GM12878 (cell line): ENCODE measurements at regions not wholly inside any gene's neighbourhood (a gene's known extent, or its start where the extent isn't known, plus 50 kb on each side); places are given as distances from the start of the nearest gene placed in this dataset.

Experiments used
- ATAC-seq: fragments of 200-7000 bp; cut with Tn5 transposase; 3 replicates; pipeline ENCODE4 v1.9.1; 2020; ENCODE audit warnings: mild to moderate bottlenecking, moderate library complexity
- BruUV-seq: library from RNA; stranded (reverse); fragments of 400-500 nt; replicated peaks from 2 replicates; lab custom pipeline; 2021; lab: Mats Ljungman, UMichigan
- CTCF ChIA-PET: fragments of 300-600 bp; sonication (Branson Sonifier 250); formaldehyde crosslinking; extraction: SDS; loops from one replicate; lab custom pipeline; 2021; ENCODE audit warnings: inconsistent platforms; lab: Yijun Ruan, JAX
- POLR2A ChIA-PET: fragments of 350-600 bp; formaldehyde crosslinking; extraction: SDS; loops from one replicate; lab custom pipeline; 2021; ENCODE audit warnings: inconsistent platforms; lab: Charles Lee
- RAD21 ChIA-PET: fragments of 300-600 bp; sonication (Branson Sonifier 250); formaldehyde crosslinking; loops from one replicate; lab custom pipeline; 2023; ENCODE audit warnings: antibody characterized with exemption; ENCODE audit not compliant: unreplicated experiment; lab: Charles Lee
- SMC1A ChIA-PET: fragments of 300-600 bp; sonication (Branson Sonifier 250); formaldehyde crosslinking; loops from one replicate; lab custom pipeline; 2023; ENCODE audit not compliant: unreplicated experiment, uncharacterized antibody; lab: Charles Lee
- DNase-seq: peaks from one replicate; pipeline ENCODE4 v3.0.0-alpha.2; 2011; ENCODE audit warnings: low read depth, low spot score
- FAIRE-seq: peaks from 3 replicates; lab custom pipeline; 2011; peaks lifted over from hg19 to GRCh38; lab: Jason Lieb, UNC
- H2AFZ ChIP-seq: 2 replicates; pipeline ENCODE4 v1.6.0; 2011; ENCODE audit warnings: low read depth, low read length, control low read depth; ENCODE audit not compliant: control insufficient read depth
- H3K27ac ChIP-seq: 2 replicates; pipeline ENCODE4 v1.5.1; 2011; ENCODE audit warnings: control low read depth; ENCODE audit not compliant: control insufficient read depth, insufficient read depth
- H3K27me3 ChIP-seq, 2 experiments: replicated peaks in 1 of 2; 2 replicates each; pipeline versions ENCODE4 v1.6.0 to v1.6.1; 2011; ENCODE audit warnings: low read length in 1 of 2; ENCODE audit not compliant: control insufficient read depth in 2 of 2, insufficient read depth in 2 of 2
- H3K36me3 ChIP-seq, 2 experiments: 2 replicates each; pipeline ENCODE4 v1.5.1; 2011; ENCODE audit warnings: low read length in 1 of 2; ENCODE audit not compliant: control insufficient read depth in 2 of 2, insufficient read depth in 2 of 2
- H3K4me1 ChIP-seq: 2 replicates; pipeline ENCODE4 v1.6.1; 2011; ENCODE audit warnings: mild to moderate bottlenecking, low read length, moderate library complexity, mixed read lengths; ENCODE audit not compliant: control insufficient read depth, insufficient read depth
- H3K4me2 ChIP-seq: 2 replicates; pipeline ENCODE4 v1.6.0; 2011; ENCODE audit warnings: control low read depth; ENCODE audit not compliant: control insufficient read depth, insufficient read depth
- H3K4me3 ChIP-seq: fragments of 200-600 bp; sonication (generic); 2 replicates; pipeline ENCODE4 v1.5.1; 2016
- H3K79me2 ChIP-seq: 2 replicates; pipeline ENCODE4 v1.6.0; 2011; ENCODE audit warnings: low read length; ENCODE audit not compliant: control insufficient read depth, insufficient read depth
- H3K9ac ChIP-seq: 2 replicates; pipeline ENCODE4 v1.8.0; 2011; ENCODE audit warnings: low read length, control low read depth, mixed read lengths; ENCODE audit not compliant: control insufficient read depth, insufficient read depth
- H3K9me3 ChIP-seq: replicated peaks from 3 replicates; pipeline ENCODE4 v1.5.1; 2011; ENCODE audit warnings: mild to moderate bottlenecking, low read length; ENCODE audit not compliant: control insufficient read depth, insufficient read depth
- H4K20me1 ChIP-seq: 2 replicates; pipeline ENCODE4 v1.6.0; 2011; ENCODE audit not compliant: control insufficient read depth, insufficient read depth
- ASH2L ChIP-seq: fragments of 300-600, 200-600 bp; sonication (generic); IDR thresholded peaks from 2 replicates; pipeline ENCODE4 v1.6.1; 2017; ENCODE audit warnings: low read depth, mild to moderate bottlenecking, borderline replicate concordance
- BCL11A ChIP-seq: IDR thresholded peaks from 2 replicates; pipeline ENCODE4 v1.6.1; 2011; ENCODE audit warnings: low read depth, low read length
- ETV6 ChIP-seq, 2 experiments: fragments of 450-650 bp in 1 of 2; IDR thresholded peaks in 1 of 2; conservative IDR thresholded peaks in 1 of 2; 2 replicates each; pipeline ENCODE4 v1.6.1; 2014; ENCODE audit warnings: antibody characterized with exemption in 1 of 2, borderline replicate concordance in 1 of 2, low read depth in 1 of 2, mild to moderate bottlenecking in 1 of 2, moderate library complexity in 1 of 2
- EZH2 ChIP-seq: IDR thresholded peaks from 2 replicates; pipeline ENCODE4 v1.6.1; 2012; ENCODE audit warnings: low read depth, mild to moderate bottlenecking, control low read depth, inconsistent platforms, low read length, borderline replicate concordance; ENCODE audit not compliant: control insufficient read depth
- FOS ChIP-seq: IDR thresholded peaks from 3 replicates; pipeline ENCODE4 v1.6.1; 2011; ENCODE audit warnings: borderline replicate concordance; ENCODE audit not compliant: insufficient read length; ENCODE audit errors: extremely low read depth
- IKZF2 ChIP-seq, 2 experiments: fragments of 450-650 bp; IDR thresholded peaks; 2 replicates each; pipeline ENCODE4 v1.6.1; 2017; ENCODE audit warnings: mild to moderate bottlenecking in 2 of 2, moderate library complexity in 2 of 2
- IRF4 ChIP-seq: IDR thresholded peaks from 2 replicates; pipeline ENCODE4 v1.6.1; 2011; ENCODE audit warnings: low read depth, low read length
- NBN ChIP-seq: fragments of 450-650 bp; IDR thresholded peaks from 2 replicates; pipeline ENCODE4 v1.6.1; 2016
- NFYA ChIP-seq: IDR thresholded peaks from 2 replicates; pipeline ENCODE4 v1.6.1; 2011; ENCODE audit warnings: low read depth, mild to moderate bottlenecking, low read length, improper control_type of control experiment, borderline replicate concordance
- TAF1 ChIP-seq: IDR thresholded peaks from 2 replicates; pipeline ENCODE4 v1.6.1; 2011; ENCODE audit warnings: mild to moderate bottlenecking, low read depth, low read length, borderline replicate concordance
- TCF12 ChIP-seq: IDR thresholded peaks from 2 replicates; pipeline ENCODE4 v1.6.1; 2011; ENCODE audit warnings: low read depth, mild to moderate bottlenecking, low read length
- WGBS: methylation state at CpG from one replicate; pipeline ENCODE4 v1.1.6; 2016; ENCODE audit warnings: low lambda C conversion rate; ENCODE audit not compliant: insufficient replicate concordance, insufficient coverage; ENCODE audit errors: missing lambda C conversion rate; 5-methylcytosine and 5-hydroxymethylcytosine counted together
- in situ Hi-C: fragments of 300-500 bp; cut with MboI; formaldehyde crosslinking; loops from 9 replicates; pipeline ENCODE4 v1.14.3; 2018; ENCODE audit warnings: mixed read lengths
- intact Hi-C: fragments of 100-400 bp; cut with micrococcal nuclease; formaldehyde crosslinking; loops from one replicate; pipeline ENCODE4 v1.14.2; 2022; ENCODE audit not compliant: unreplicated experiment
- TF ChIP-seq, protein P1 (sequence below): fragments of 450-650 bp; IDR thresholded peaks from 2 replicates; pipeline ENCODE4 v1.6.1; 2016; ENCODE audit warnings: mild to moderate bottlenecking
- TF ChIP-seq, protein P2 (sequence below): fragments of 450-650 bp; IDR thresholded peaks from 2 replicates; pipeline ENCODE4 v1.6.1; 2017; ENCODE audit warnings: mild to moderate bottlenecking
- TF ChIP-seq, protein P3 (sequence below): fragments of 450-650 bp; IDR thresholded peaks from 2 replicates; pipeline ENCODE4 v1.6.1; 2018; ENCODE audit warnings: borderline replicate concordance, mild to moderate bottlenecking; ENCODE audit not compliant: partially characterized antibody
- TF ChIP-seq, protein P4 (sequence below): fragments of 450-650 bp; IDR thresholded peaks from 2 replicates; pipeline ENCODE4 v1.6.1; 2017; ENCODE audit warnings: mild to moderate bottlenecking, low read depth, inconsistent platforms; ENCODE audit not compliant: poor library complexity, severe bottlenecking
- TF ChIP-seq, protein P5 (sequence below): IDR thresholded peaks from 2 replicates; pipeline ENCODE4 v1.6.1; 2011; ENCODE audit warnings: mild to moderate bottlenecking, low read depth, low read length, moderate library complexity; ENCODE audit not compliant: insufficient replicate concordance

DNA sequence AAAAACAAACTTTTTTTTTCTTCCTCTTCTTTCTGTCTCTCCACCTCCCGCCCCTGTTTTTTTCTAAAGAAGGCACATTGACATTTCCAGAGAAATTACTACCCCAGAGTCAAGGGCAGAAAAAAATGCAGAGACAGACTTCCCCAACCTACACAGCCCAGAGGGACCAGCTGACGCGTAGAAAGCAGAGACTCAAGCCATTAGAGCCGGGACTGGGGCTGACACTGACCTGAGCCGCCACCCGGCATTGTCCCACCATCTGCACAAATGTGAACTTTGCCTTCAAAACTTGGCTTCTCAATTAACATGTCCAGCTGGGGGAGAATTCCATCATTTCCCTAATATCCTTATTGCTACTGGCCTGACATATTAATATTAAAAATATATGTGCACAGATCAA lies 385.6 kb downstream of the NR2F2 start:
- no peak for ATAC-seq
- Histone ChIP-seq H3K27me3 (no peaks in the 10 kb centered on the region), H3K4me3 (no peak overlapping the region), H3K36me3 (no peaks in the 10 kb centered on the region), H3K9ac (no peak overlapping the region), H2AFZ (no peak overlapping the region), H4K20me1 (no peaks in the 10 kb centered on the region), H3K79me2 (no peaks in the 10 kb centered on the region), H3K4me1 (no peaks in the 10 kb centered on the region), H3K9me3 (no peaks in the 10 kb centered on the region), H3K4me2 (no peak overlapping the region), H3K27ac (no peak overlapping the region)
- intact Hi-C loops (no loop called here), in situ Hi-C loops (no loop called here)
- ChIA-PET RAD21 (no interaction called here), POLR2A (interaction anchor here (0.9 kb wide), 1 partner anchor 51 kb away, joined by 3 read pairs; no protein-coding TSS in a partner anchor), SMC1A (no interaction called here), CTCF (interaction anchor here (2.0 to 2.1 kb wide), 2 partner anchors 9 to 14 kb away, joined by 5 to 6 read pairs; no protein-coding TSS in a partner anchor)
- no peak for DNase-seq
- WGBS: 37% methylated on average over 6 of the region's 6 CpGs
- FAIRE-seq: no peak
- BruUV-seq: no TSS peak
- TF ChIP-seq, protein P1, sequence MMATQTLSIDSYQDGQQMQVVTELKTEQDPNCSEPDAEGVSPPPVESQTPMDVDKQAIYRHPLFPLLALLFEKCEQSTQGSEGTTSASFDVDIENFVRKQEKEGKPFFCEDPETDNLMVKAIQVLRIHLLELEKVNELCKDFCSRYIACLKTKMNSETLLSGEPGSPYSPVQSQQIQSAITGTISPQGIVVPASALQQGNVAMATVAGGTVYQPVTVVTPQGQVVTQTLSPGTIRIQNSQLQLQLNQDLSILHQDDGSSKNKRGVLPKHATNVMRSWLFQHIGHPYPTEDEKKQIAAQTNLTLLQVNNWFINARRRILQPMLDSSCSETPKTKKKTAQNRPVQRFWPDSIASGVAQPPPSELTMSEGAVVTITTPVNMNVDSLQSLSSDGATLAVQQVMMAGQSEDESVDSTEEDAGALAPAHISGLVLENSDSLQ: no peak
- TF ChIP-seq NFYA (no peak), ASH2L (no peak), ETV6 (conservative IDR thresholded peaks at IDR 0.05 in 1 of 2, IDR thresholded peaks at IDR 0.05 in 1 of 2; ENCODE audit: borderline replicate concordance in 1 of 2, low read depth in 1 of 2) (no peak), IRF4 (no peak), BCL11A (no peak), TAF1 (no peak), FOS (no peak), EZH2 (no peak), NBN (no peak), IKZF2 (IDR thresholded peaks at IDR 0.05) (no peak), TCF12 (no peak)
- TF ChIP-seq, protein P2, sequence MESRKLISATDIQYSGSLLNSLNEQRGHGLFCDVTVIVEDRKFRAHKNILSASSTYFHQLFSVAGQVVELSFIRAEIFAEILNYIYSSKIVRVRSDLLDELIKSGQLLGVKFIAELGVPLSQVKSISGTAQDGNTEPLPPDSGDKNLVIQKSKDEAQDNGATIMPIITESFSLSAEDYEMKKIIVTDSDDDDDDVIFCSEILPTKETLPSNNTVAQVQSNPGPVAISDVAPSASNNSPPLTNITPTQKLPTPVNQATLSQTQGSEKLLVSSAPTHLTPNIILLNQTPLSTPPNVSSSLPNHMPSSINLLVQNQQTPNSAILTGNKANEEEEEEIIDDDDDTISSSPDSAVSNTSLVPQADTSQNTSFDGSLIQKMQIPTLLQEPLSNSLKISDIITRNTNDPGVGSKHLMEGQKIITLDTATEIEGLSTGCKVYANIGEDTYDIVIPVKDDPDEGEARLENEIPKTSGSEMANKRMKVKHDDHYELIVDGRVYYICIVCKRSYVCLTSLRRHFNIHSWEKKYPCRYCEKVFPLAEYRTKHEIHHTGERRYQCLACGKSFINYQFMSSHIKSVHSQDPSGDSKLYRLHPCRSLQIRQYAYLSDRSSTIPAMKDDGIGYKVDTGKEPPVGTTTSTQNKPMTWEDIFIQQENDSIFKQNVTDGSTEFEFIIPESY: no peak
- TF ChIP-seq, protein P3, sequence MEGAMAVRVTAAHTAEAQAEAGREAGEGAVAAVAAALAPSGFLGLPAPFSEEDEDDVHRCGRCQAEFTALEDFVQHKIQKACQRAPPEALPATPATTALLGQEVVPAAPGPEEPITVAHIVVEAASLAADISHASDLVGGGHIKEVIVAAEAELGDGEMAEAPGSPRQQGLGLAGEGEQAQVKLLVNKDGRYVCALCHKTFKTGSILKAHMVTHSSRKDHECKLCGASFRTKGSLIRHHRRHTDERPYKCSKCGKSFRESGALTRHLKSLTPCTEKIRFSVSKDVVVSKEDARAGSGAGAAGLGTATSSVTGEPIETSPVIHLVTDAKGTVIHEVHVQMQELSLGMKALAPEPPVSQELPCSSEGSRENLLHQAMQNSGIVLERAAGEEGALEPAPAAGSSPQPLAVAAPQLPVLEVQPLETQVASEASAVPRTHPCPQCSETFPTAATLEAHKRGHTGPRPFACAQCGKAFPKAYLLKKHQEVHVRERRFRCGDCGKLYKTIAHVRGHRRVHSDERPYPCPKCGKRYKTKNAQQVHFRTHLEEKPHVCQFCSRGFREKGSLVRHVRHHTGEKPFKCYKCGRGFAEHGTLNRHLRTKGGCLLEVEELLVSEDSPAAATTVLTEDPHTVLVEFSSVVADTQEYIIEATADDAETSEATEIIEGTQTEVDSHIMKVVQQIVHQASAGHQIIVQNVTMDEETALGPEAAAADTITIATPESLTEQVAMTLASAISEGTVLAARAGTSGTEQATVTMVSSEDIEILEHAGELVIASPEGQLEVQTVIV: no peak
- TF ChIP-seq, protein P4, sequence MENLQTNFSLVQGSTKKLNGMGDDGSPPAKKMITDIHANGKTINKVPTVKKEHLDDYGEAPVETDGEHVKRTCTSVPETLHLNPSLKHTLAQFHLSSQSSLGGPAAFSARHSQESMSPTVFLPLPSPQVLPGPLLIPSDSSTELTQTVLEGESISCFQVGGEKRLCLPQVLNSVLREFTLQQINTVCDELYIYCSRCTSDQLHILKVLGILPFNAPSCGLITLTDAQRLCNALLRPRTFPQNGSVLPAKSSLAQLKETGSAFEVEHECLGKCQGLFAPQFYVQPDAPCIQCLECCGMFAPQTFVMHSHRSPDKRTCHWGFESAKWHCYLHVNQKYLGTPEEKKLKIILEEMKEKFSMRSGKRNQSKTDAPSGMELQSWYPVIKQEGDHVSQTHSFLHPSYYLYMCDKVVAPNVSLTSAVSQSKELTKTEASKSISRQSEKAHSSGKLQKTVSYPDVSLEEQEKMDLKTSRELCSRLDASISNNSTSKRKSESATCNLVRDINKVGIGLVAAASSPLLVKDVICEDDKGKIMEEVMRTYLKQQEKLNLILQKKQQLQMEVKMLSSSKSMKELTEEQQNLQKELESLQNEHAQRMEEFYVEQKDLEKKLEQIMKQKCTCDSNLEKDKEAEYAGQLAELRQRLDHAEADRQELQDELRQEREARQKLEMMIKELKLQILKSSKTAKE: no peak
- TF ChIP-seq, protein P5, sequence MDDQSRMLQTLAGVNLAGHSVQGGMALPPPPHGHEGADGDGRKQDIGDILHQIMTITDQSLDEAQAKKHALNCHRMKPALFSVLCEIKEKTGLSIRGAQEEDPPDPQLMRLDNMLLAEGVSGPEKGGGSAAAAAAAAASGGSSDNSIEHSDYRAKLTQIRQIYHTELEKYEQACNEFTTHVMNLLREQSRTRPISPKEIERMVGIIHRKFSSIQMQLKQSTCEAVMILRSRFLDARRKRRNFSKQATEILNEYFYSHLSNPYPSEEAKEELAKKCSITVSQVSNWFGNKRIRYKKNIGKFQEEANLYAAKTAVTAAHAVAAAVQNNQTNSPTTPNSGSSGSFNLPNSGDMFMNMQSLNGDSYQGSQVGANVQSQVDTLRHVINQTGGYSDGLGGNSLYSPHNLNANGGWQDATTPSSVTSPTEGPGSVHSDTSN: no peak
